ENCODE measurements at regions not wholly inside any gene's neighbourhood (a gene's known extent, or its start where the extent isn't known, plus 50 kb on each side); places are given as distances from the start of the nearest gene placed in this dataset.

GRCh38 chr10:28822719-28823464 lies 145.6 kb downstream of the BAMBI start:
- DNase-seq (ENCODE audit: extremely low spot score in 2 of 2): no peak
- no peaks in the 10 kb centered on the region for H3K36me3 ChIP-seq
- H3K4me3 ChIP-seq: peak overlapping the region in 1 of 2 donors; percentile 5
- H3K27ac ChIP-seq: no peak overlapping the region
- intact Hi-C loops (cut with DNase I): no loop called here
- no peaks in the 10 kb centered on the region for H3K9me3 ChIP-seq
- H3K27me3 ChIP-seq: no peaks in the 10 kb centered on the region
- peaks cover 14% of the 10 kb centered on the region for H3K4me1 ChIP-seq
- TF ChIP-seq POLR2AphosphoS5 (IDR thresholded peaks at IDR 0.05; ENCODE audit: insufficient read depth in 1 of 2, low read depth in 1 of 2) (no peak), POLR2A (IDR thresholded peaks at IDR 0.05) (no peak)

- Histone ChIP-seq H3K36me3 (no peaks in the 10 kb centered on the region), H3K4me3 (no peak overlapping the region), H3K9me3 (no peaks in the 10 kb centered on the region), H3K4me1 (peaks cover 10% of the 10 kb centered on the region), H3K27ac (no peak overlapping the region), H3K27me3 (no peaks in the 10 kb centered on the region)
- intact Hi-C loops (cut with DNase I): no loop called here
- no peak for DNase-seq (ENCODE audit: extremely low spot score in 2 of 2)
- no peak for TF ChIP-seq POLR2A (IDR thresholded peaks at IDR 0.05)
- TF ChIP-seq CTCF (IDR thresholded peaks at IDR 0.05): no peak
- TF ChIP-seq POLR2AphosphoS5 (IDR thresholded peaks at IDR 0.05; ENCODE audit: insufficient read depth in 1 of 2, low read depth in 1 of 2): no peak
Measured at GRCh38 chr10:28823501-28824075, 146.3 kb downstream of the BAMBI start.

GRCh38 chr10:28833313-28833712 lies 156.0 kb downstream of the BAMBI start:
- H3K9me3 ChIP-seq: no peaks in the 10 kb centered on the region
- no peak overlapping the region for H3K4me3 ChIP-seq
- H3K27me3 ChIP-seq: no peaks in the 10 kb centered on the region
- TF ChIP-seq POLR2A (IDR thresholded peaks at IDR 0.05): no peak
- TF ChIP-seq POLR2AphosphoS5 (IDR thresholded peaks at IDR 0.05; ENCODE audit: insufficient read depth in 1 of 2, low read depth in 1 of 2): no peak
- no peak for TF ChIP-seq CTCF (IDR thresholded peaks at IDR 0.05)
- H3K27ac ChIP-seq: no peak overlapping the region
- no peak for DNase-seq (ENCODE audit: extremely low spot score in 2 of 2)
- no peaks in the 10 kb centered on the region for H3K4me1 ChIP-seq
- intact Hi-C loops (cut with DNase I): no loop called here
- no peaks in the 10 kb centered on the region for H3K36me3 ChIP-seq

- H3K4me3 ChIP-seq: no peak overlapping the region
- H3K9me3 ChIP-seq: no peaks in the 10 kb centered on the region
- peaks cover 3% of the 10 kb centered on the region for H3K4me1 ChIP-seq
- TF ChIP-seq POLR2AphosphoS5 (IDR thresholded peaks at IDR 0.05; ENCODE audit: insufficient read depth in 1 of 2, low read depth in 1 of 2) (no peak), POLR2A (IDR thresholded peaks at IDR 0.05) (no peak), CTCF (IDR thresholded peaks at IDR 0.05) (no peak)
- no peaks in the 10 kb centered on the region for H3K36me3 ChIP-seq
- intact Hi-C loops (cut with DNase I): no loop called here
- DNase-seq (ENCODE audit: extremely low spot score in 2 of 2): no peak
- H3K27ac ChIP-seq: no peak overlapping the region
- no peaks in the 10 kb centered on the region for H3K27me3 ChIP-seq
Measured at GRCh38 chr10:28836435-28836743, 159.1 kb downstream of the BAMBI start.

- no peak overlapping the region for H3K27ac ChIP-seq
- DNase-seq (ENCODE audit: extremely low spot score in 2 of 2): no peak
- TF ChIP-seq POLR2A (IDR thresholded peaks at IDR 0.05) (no peak), POLR2AphosphoS5 (IDR thresholded peaks at IDR 0.05; ENCODE audit: insufficient read depth in 1 of 2, low read depth in 1 of 2) (no peak), CTCF (IDR thresholded peaks at IDR 0.05) (no peak)
- no peak overlapping the region for H3K4me3 ChIP-seq
- H3K36me3 ChIP-seq: no peaks in the 10 kb centered on the region
- H3K9me3 ChIP-seq: no peaks in the 10 kb centered on the region
- peaks cover 9% of the 10 kb centered on the region for H3K4me1 ChIP-seq
- no peaks in the 10 kb centered on the region for H3K27me3 ChIP-seq
- intact Hi-C loops (cut with DNase I): no loop called here
Measured at GRCh38 chr10:28837613-28838390, 160.5 kb downstream of the BAMBI start.
